ENCODE measurements at regions not wholly inside any gene's neighbourhood (a gene's known extent, or its start where the extent isn't known, plus 50 kb on each side); places are given as distances from the start of the nearest gene placed in this dataset.

GRCh38 chr15:47326410-47327333 is 390.6 kb upstream of the SEMA6D start:
- no peak overlapping the region for H3K4me3 ChIP-seq (ENCODE audit: low read depth, low read length, poor library complexity, severe bottlenecking)
- H3K79me2 ChIP-seq (ENCODE audit: insufficient read depth, low read length) = no peaks in the 10 kb centered on the region
- H3K27me3 ChIP-seq (ENCODE audit: insufficient read depth, low read length) = no peaks in the 10 kb centered on the region
- H3F3A ChIP-seq (ENCODE audit: insufficient read depth, low read length) = no peaks in the 10 kb centered on the region
- no peaks in the 10 kb centered on the region for H3K4me1 ChIP-seq (ENCODE audit: insufficient read depth, low read length, severe bottlenecking)
- H3K27ac ChIP-seq (ENCODE audit: low read depth, low read length, poor library complexity, severe bottlenecking) = no peak overlapping the region
- no peaks in the 10 kb centered on the region for H3K36me3 ChIP-seq (ENCODE audit: insufficient read depth, low read length)
- H3K9me2 ChIP-seq (ENCODE audit: low read depth, low read length) = no peaks in the 10 kb centered on the region
- H2AFZ ChIP-seq (ENCODE audit: low read length) = no peak overlapping the region
- H3K9ac ChIP-seq (ENCODE audit: low read length) = no peak overlapping the region
- no peak for TF ChIP-seq EZH2 (IDR thresholded peaks at IDR 0.05; ENCODE audit: borderline replicate concordance, low read length)
- TF ChIP-seq, protein P1, sequence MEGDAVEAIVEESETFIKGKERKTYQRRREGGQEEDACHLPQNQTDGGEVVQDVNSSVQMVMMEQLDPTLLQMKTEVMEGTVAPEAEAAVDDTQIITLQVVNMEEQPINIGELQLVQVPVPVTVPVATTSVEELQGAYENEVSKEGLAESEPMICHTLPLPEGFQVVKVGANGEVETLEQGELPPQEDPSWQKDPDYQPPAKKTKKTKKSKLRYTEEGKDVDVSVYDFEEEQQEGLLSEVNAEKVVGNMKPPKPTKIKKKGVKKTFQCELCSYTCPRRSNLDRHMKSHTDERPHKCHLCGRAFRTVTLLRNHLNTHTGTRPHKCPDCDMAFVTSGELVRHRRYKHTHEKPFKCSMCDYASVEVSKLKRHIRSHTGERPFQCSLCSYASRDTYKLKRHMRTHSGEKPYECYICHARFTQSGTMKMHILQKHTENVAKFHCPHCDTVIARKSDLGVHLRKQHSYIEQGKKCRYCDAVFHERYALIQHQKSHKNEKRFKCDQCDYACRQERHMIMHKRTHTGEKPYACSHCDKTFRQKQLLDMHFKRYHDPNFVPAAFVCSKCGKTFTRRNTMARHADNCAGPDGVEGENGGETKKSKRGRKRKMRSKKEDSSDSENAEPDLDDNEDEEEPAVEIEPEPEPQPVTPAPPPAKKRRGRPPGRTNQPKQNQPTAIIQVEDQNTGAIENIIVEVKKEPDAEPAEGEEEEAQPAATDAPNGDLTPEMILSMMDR (IDR thresholded peaks at IDR 0.05; ENCODE audit: low read length) = no peak
- H4K20me1 ChIP-seq (ENCODE audit: insufficient read depth, low read length) = no peaks in the 10 kb centered on the region
- no peak overlapping the region for H3K4me2 ChIP-seq (ENCODE audit: low read length)
- H3K9me3 ChIP-seq (ENCODE audit: low read length) = no peaks in the 10 kb centered on the region

DNA sequence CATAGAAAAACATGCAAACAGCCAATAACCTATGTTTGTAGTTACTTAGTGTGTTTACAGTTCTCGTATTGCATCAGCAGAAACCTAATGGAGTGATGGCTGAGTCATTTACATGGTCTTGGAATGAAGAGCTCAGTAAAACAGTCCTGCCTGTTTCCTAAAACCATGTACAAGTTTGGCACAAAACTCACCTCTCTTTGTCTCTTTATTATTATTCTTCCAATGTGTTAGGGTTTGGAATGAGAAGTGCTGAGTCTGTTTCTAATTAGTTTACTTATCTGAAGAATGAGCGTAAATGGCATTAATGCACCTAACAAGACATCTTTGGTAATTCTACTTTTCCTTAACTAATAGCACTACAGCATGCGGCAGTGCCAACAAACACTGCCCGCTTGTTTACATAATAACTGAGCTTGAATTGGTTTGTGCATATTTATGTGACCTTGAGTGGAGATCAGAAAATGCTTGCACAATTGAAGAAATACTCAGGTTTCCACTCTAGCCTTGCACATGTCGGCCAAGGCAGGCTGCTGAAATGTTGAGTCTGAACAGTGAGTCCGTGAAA is 385.4 kb upstream of the SEMA6D start:
- Histone ChIP-seq H4K20me1 (ENCODE audit: insufficient read depth, low read length) (no peaks in the 10 kb centered on the region), H2AFZ (ENCODE audit: low read length) (no peak overlapping the region), H3K9ac (ENCODE audit: low read length) (no peak overlapping the region), H3K27ac (ENCODE audit: low read depth, low read length, poor library complexity, severe bottlenecking) (no peak overlapping the region), H3K79me2 (ENCODE audit: insufficient read depth, low read length) (no peaks in the 10 kb centered on the region), H3K27me3 (ENCODE audit: insufficient read depth, low read length) (no peaks in the 10 kb centered on the region), H3K4me1 (ENCODE audit: insufficient read depth, low read length, severe bottlenecking) (no peaks in the 10 kb centered on the region), H3F3A (ENCODE audit: insufficient read depth, low read length) (no peaks in the 10 kb centered on the region), H3K4me2 (ENCODE audit: low read length) (no peak overlapping the region), H3K9me3 (ENCODE audit: low read length) (no peaks in the 10 kb centered on the region), H3K36me3 (ENCODE audit: insufficient read depth, low read length) (no peaks in the 10 kb centered on the region), H3K4me3 (ENCODE audit: low read depth, low read length, poor library complexity, severe bottlenecking) (no peak overlapping the region), H3K9me2 (ENCODE audit: low read depth, low read length) (no peaks in the 10 kb centered on the region)
- no peak for TF ChIP-seq EZH2 (IDR thresholded peaks at IDR 0.05; ENCODE audit: borderline replicate concordance, low read length)
- TF ChIP-seq, protein P1 (IDR thresholded peaks at IDR 0.05; ENCODE audit: low read length) = no peak

DNA sequence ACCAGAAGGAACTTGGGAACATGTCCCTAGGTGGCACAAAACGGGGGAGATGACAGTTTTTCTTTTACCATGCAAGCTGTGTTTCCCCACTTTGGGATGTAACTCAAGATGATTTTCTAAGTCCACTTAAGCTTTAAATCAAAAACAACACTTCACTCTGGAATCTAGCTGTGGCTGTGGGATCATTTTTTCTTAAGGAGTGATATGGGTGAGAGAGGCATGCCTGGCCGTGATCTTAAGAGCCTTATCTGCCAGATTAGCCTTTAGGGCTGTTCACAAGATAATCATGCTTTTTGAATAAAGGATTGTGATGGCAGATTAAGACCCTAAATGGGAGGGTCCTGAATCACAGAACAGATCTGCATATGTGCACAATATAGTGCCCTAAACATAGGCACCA is 384.8 kb upstream of the SEMA6D start:
- Histone ChIP-seq H3F3A (ENCODE audit: insufficient read depth, low read length) (no peaks in the 10 kb centered on the region), H3K27ac (ENCODE audit: low read depth, low read length, poor library complexity, severe bottlenecking) (no peak overlapping the region), H3K36me3 (ENCODE audit: insufficient read depth, low read length) (no peaks in the 10 kb centered on the region), H2AFZ (ENCODE audit: low read length) (no peak overlapping the region), H3K79me2 (ENCODE audit: insufficient read depth, low read length) (no peaks in the 10 kb centered on the region), H3K4me2 (ENCODE audit: low read length) (no peak overlapping the region), H3K4me3 (ENCODE audit: low read depth, low read length, poor library complexity, severe bottlenecking) (no peak overlapping the region), H3K9me2 (ENCODE audit: low read depth, low read length) (no peaks in the 10 kb centered on the region), H4K20me1 (ENCODE audit: insufficient read depth, low read length) (no peaks in the 10 kb centered on the region), H3K27me3 (ENCODE audit: insufficient read depth, low read length) (no peaks in the 10 kb centered on the region), H3K9me3 (ENCODE audit: low read length) (no peaks in the 10 kb centered on the region), H3K9ac (ENCODE audit: low read length) (no peak overlapping the region), H3K4me1 (ENCODE audit: insufficient read depth, low read length, severe bottlenecking) (no peaks in the 10 kb centered on the region)
- no peak for TF ChIP-seq EZH2 (IDR thresholded peaks at IDR 0.05; ENCODE audit: borderline replicate concordance, low read length)
- TF ChIP-seq, protein P1 (IDR thresholded peaks at IDR 0.05; ENCODE audit: low read length) = no peak
